ENCODE measurements at regions not wholly inside any gene's neighbourhood (a gene's known extent, or its start where the extent isn't known, plus 50 kb on each side); places are given as distances from the start of the nearest gene placed in this dataset.
"Not testable (repeated sequence)": the region's sequence is repeated elsewhere in the genome, so short reads cannot be mapped to it uniquely, and the experiment has no call there.

- DNase-seq: no peak
These were observed 350.5 kb downstream of the PAX1 start for GRCh38 chr20:22055981-22056380.

- DNase-seq: no peak
These were observed 346.7 kb downstream of the PAX1 start for GRCh38 chr20:22052025-22052650.

- not testable (repeated sequence) for DNase-seq
These were observed 340.6 kb downstream of the PAX1 start for GRCh38 chr20:22045956-22046507.

GRCh38 chr20:22027423-22027822 lies 322.0 kb downstream of the PAX1 start:
- no peak for DNase-seq

GRCh38 chr20:22020201-22020600 lies 314.7 kb downstream of the PAX1 start:
- DNase-seq: no peak

GRCh38 chr20:22008456-22008855 lies 303.0 kb downstream of the PAX1 start:
- DNase-seq: no peak

- DNase-seq: no peak
These were observed 300.8 kb downstream of the PAX1 start for GRCh38 chr20:22006306-22006705.

GRCh38 chr20:22005535-22005934 lies 300.1 kb downstream of the PAX1 start:
- no peak for DNase-seq

GRCh38 chr20:22004946-22005345 lies 299.5 kb downstream of the PAX1 start:
- DNase-seq: no peak

- DNase-seq: no peak
These were observed 298.2 kb downstream of the PAX1 start for GRCh38 chr20:22003680-22004079.

GRCh38 chr20:22001886-22002285 lies 296.4 kb downstream of the PAX1 start:
- DNase-seq: no peak

GRCh38 chr20:21995461-21995860 lies 290.0 kb downstream of the PAX1 start:
- no peak for DNase-seq

GRCh38 chr20:21994203-21994602 lies 288.7 kb downstream of the PAX1 start:
- DNase-seq: no peak

GRCh38 chr20:21982559-21982958 lies 277.1 kb downstream of the PAX1 start:
- DNase-seq: no peak

GRCh38 chr20:21981597-21982344 lies 276.3 kb downstream of the PAX1 start:
- DNase-seq: peak; percentile 28

- no peak for DNase-seq
These were observed 275.7 kb downstream of the PAX1 start for GRCh38 chr20:21981179-21981578.

- no peak for DNase-seq
These were observed 266.0 kb downstream of the PAX1 start for GRCh38 chr20:21971436-21971835.

- DNase-seq: no peak
These were observed 263.0 kb downstream of the PAX1 start for GRCh38 chr20:21968486-21968885.

GRCh38 chr20:21967481-21967880 lies 262.0 kb downstream of the PAX1 start:
- DNase-seq: no peak

- DNase-seq: no peak
These were observed 251.1 kb downstream of the PAX1 start for GRCh38 chr20:21956591-21956990.

GRCh38 chr20:21947406-21947805 lies 241.9 kb downstream of the PAX1 start:
- no peak for DNase-seq

- no peak for DNase-seq
These were observed 238.8 kb downstream of the PAX1 start for GRCh38 chr20:21944227-21944626.

GRCh38 chr20:21941941-21942805 lies 236.7 kb downstream of the PAX1 start:
- DNase-seq: no peak

Measured in femur (tissue), 1 donor.